PFSK-1 (cell line): ENCODE measurements at regions not wholly inside any gene's neighbourhood (a gene's known extent, or its start where the extent isn't known, plus 50 kb on each side); places are given as distances from the start of the nearest gene placed in this dataset.

Experiments used
- POLR2AphosphoS5 ChIP-seq: IDR thresholded peaks from 2 replicates; pipeline ENCODE4 v1.6.1; 2012; ENCODE audit warnings: low read depth, mild to moderate bottlenecking, control low read depth, low read length, moderate library complexity
- SIN3A ChIP-seq: IDR thresholded peaks from 2 replicates; pipeline ENCODE4 v1.6.1; 2012; ENCODE audit warnings: mild to moderate bottlenecking, low read length, moderate library complexity, borderline replicate concordance; ENCODE audit not compliant: insufficient read depth
- TAF1 ChIP-seq: IDR thresholded peaks from 2 replicates; pipeline ENCODE4 v1.6.1; 2012; ENCODE audit warnings: low read length, control low read depth, borderline replicate concordance; ENCODE audit not compliant: insufficient read depth
- TF ChIP-seq, protein P1 (sequence below), 2 experiments: IDR thresholded peaks; 2 replicates each; pipeline versions ENCODE4 v1.6.1 to v1.8.0; 2011 to 2012; ENCODE audit warnings: low read depth in 2 of 2, low read length in 2 of 2, control low read depth in 1 of 2, inconsistent platforms in 1 of 2, mild to moderate bottlenecking in 1 of 2, moderate library complexity in 1 of 2; ENCODE audit not compliant: insufficient read depth in 1 of 2

DNA sequence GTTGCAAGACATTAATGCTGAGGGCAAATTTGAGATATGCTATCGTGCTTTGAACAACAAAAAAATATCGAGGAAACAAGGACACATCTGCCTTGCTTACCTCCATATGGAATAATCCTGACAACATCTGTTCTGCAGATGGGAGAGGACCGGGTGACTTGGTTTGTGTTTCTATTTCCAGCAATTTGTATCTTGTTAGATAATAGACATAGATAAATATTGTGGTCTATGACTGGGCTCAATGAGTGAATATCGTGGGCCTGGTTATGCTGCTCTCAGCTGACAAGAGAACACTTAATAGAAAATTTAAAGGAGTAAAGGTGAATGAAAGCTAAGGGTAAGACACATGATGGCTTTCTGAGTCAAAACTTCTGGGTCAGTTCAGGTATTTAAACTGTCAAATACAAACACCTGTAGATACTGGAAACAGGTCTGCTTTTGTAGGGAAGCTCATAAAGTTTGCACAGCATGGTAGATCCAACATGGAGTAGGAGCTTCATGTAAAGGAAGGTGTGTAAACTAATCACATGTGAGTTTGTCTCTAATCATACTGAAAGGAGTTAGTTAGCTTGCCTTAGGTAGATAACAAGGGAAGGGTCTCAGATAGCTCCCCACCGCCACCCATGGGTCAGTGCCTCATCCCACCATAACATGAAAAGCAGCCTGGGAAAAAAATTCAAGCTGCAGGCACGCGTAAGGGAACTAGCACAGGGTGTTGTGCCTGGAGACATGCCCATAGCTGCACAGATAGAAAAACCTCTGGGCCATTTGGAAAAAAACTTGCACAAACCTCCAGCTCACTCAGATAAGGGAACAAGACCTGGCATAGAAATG is 904.1 kb upstream of the EPHA5 start:
- TF ChIP-seq POLR2AphosphoS5 (no peak), TAF1 (no peak), SIN3A (no peak)
- TF ChIP-seq, protein P1, sequence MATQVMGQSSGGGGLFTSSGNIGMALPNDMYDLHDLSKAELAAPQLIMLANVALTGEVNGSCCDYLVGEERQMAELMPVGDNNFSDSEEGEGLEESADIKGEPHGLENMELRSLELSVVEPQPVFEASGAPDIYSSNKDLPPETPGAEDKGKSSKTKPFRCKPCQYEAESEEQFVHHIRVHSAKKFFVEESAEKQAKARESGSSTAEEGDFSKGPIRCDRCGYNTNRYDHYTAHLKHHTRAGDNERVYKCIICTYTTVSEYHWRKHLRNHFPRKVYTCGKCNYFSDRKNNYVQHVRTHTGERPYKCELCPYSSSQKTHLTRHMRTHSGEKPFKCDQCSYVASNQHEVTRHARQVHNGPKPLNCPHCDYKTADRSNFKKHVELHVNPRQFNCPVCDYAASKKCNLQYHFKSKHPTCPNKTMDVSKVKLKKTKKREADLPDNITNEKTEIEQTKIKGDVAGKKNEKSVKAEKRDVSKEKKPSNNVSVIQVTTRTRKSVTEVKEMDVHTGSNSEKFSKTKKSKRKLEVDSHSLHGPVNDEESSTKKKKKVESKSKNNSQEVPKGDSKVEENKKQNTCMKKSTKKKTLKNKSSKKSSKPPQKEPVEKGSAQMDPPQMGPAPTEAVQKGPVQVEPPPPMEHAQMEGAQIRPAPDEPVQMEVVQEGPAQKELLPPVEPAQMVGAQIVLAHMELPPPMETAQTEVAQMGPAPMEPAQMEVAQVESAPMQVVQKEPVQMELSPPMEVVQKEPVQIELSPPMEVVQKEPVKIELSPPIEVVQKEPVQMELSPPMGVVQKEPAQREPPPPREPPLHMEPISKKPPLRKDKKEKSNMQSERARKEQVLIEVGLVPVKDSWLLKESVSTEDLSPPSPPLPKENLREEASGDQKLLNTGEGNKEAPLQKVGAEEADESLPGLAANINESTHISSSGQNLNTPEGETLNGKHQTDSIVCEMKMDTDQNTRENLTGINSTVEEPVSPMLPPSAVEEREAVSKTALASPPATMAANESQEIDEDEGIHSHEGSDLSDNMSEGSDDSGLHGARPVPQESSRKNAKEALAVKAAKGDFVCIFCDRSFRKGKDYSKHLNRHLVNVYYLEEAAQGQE (IDR thresholded peaks at IDR 0.05; ENCODE audit: insufficient read depth in 1 of 2, low read depth in 2 of 2, low read length in 2 of 2): no peak
